ENCODE measurements at regions not wholly inside any gene's neighbourhood (a gene's known extent, or its start where the extent isn't known, plus 50 kb on each side); places are given as distances from the start of the nearest gene placed in this dataset.

- H3K9ac ChIP-seq (ENCODE audit: low read length), result no peak overlapping the region
- no peaks in the 10 kb centered on the region for H3K4me1 ChIP-seq (ENCODE audit: control insufficient read depth, low read depth, low read length)
- H2BK120ac ChIP-seq (ENCODE audit: low read depth, low read length), result no peak overlapping the region
- H3K27me3 ChIP-seq (ENCODE audit: insufficient read depth, low read length, poor library complexity), result no peaks in the 10 kb centered on the region
- no peak overlapping the region for H3K56ac ChIP-seq (ENCODE audit: low read length)
- DNase-seq, result peak; percentile 70
- no peak overlapping the region for H4K5ac ChIP-seq (ENCODE audit: low read length)
- no peak overlapping the region for H3K4me3 ChIP-seq (ENCODE audit: low read length)
- H2BK15ac ChIP-seq (replicated peaks; ENCODE audit: low read depth), result no peak overlapping the region
- no peak overlapping the region for H2AK5ac ChIP-seq (ENCODE audit: low read length)
- no peak overlapping the region for H3K27ac ChIP-seq (ENCODE audit: low read depth, low read length)
- no peak overlapping the region for H3K4ac ChIP-seq (ENCODE audit: low read depth, low read length)
- no peaks in the 10 kb centered on the region for H3K79me1 ChIP-seq (ENCODE audit: low read length)
- H3K79me2 ChIP-seq (ENCODE audit: control insufficient read depth, insufficient read depth, low read length), result no peaks in the 10 kb centered on the region
- H2BK5ac ChIP-seq (ENCODE audit: low read length), result no peak overlapping the region
- no peak overlapping the region for H3K18ac ChIP-seq (ENCODE audit: low read length)
- H3K4me2 ChIP-seq (ENCODE audit: low read length), result no peak overlapping the region
- no peaks in the 10 kb centered on the region for H3K36me3 ChIP-seq (ENCODE audit: control insufficient read depth, insufficient read depth, low read length)
- WGBS (ENCODE audit: extremely low coverage, insufficient coverage, low lambda C conversion rate), result no CpG with 5 or more reads among the region's 10 CpGs
- H3K23ac ChIP-seq (ENCODE audit: low read length), result no peak overlapping the region
- no peak overlapping the region for H4K8ac ChIP-seq (ENCODE audit: low read depth, low read length)
Measured at GRCh38 chr17:15023589-15024336, 241.4 kb downstream of the PMP22 start.

- Histone ChIP-seq H3K56ac (ENCODE audit: low read length) (no peak overlapping the region), H2BK120ac (ENCODE audit: low read depth, low read length) (no peak overlapping the region), H3K23ac (ENCODE audit: low read length) (no peak overlapping the region), H3K79me1 (ENCODE audit: low read length) (no peaks in the 10 kb centered on the region), H3K9ac (ENCODE audit: low read length) (no peak overlapping the region), H3K36me3 (ENCODE audit: control insufficient read depth, insufficient read depth, low read length) (no peaks in the 10 kb centered on the region), H3K27me3 (ENCODE audit: insufficient read depth, low read length, poor library complexity) (no peaks in the 10 kb centered on the region), H3K79me2 (ENCODE audit: control insufficient read depth, insufficient read depth, low read length) (no peaks in the 10 kb centered on the region), H3K4me2 (ENCODE audit: low read length) (no peak overlapping the region), H3K4me3 (ENCODE audit: low read length) (no peak overlapping the region), H3K4ac (ENCODE audit: low read depth, low read length) (no peak overlapping the region), H2BK5ac (ENCODE audit: low read length) (no peak overlapping the region), H3K18ac (ENCODE audit: low read length) (no peak overlapping the region), H2BK15ac (replicated peaks; ENCODE audit: low read depth) (no peak overlapping the region), H4K8ac (ENCODE audit: low read depth, low read length) (peak overlapping the region; percentile 40), H2AK5ac (ENCODE audit: low read length) (no peak overlapping the region), H4K5ac (ENCODE audit: low read length) (no peak overlapping the region), H3K4me1 (ENCODE audit: control insufficient read depth, low read depth, low read length) (no peaks in the 10 kb centered on the region), H3K27ac (ENCODE audit: low read depth, low read length) (no peak overlapping the region)
- WGBS (ENCODE audit: extremely low coverage, insufficient coverage, low lambda C conversion rate), result no CpG with 5 or more reads among the region's 3 CpGs
- DNase-seq, result no peak
Measured at GRCh38 chr17:15019158-15019557, 246.0 kb downstream of the PMP22 start.

GRCh38 chr17:15012351-15012980 is 252.7 kb downstream of the PMP22 start:
- H2AK5ac ChIP-seq (ENCODE audit: low read length), result no peak overlapping the region
- H3K4me3 ChIP-seq (ENCODE audit: low read length), result no peak overlapping the region
- no peak for DNase-seq
- H3K79me2 ChIP-seq (ENCODE audit: control insufficient read depth, insufficient read depth, low read length), result no peaks in the 10 kb centered on the region
- no peak overlapping the region for H2BK120ac ChIP-seq (ENCODE audit: low read depth, low read length)
- H3K56ac ChIP-seq (ENCODE audit: low read length), result no peak overlapping the region
- no peak overlapping the region for H4K5ac ChIP-seq (ENCODE audit: low read length)
- no peaks in the 10 kb centered on the region for H3K79me1 ChIP-seq (ENCODE audit: low read length)
- H3K27me3 ChIP-seq (ENCODE audit: insufficient read depth, low read length, poor library complexity), result no peaks in the 10 kb centered on the region
- H2BK5ac ChIP-seq (ENCODE audit: low read length), result no peak overlapping the region
- H3K27ac ChIP-seq (ENCODE audit: low read depth, low read length), result no peak overlapping the region
- H4K8ac ChIP-seq (ENCODE audit: low read depth, low read length), result no peak overlapping the region
- H2BK15ac ChIP-seq (replicated peaks; ENCODE audit: low read depth), result no peak overlapping the region
- H3K4me2 ChIP-seq (ENCODE audit: low read length), result no peak overlapping the region
- no peak overlapping the region for H3K9ac ChIP-seq (ENCODE audit: low read length)
- no peak overlapping the region for H3K23ac ChIP-seq (ENCODE audit: low read length)
- no peak overlapping the region for H3K4ac ChIP-seq (ENCODE audit: low read depth, low read length)
- no peaks in the 10 kb centered on the region for H3K36me3 ChIP-seq (ENCODE audit: control insufficient read depth, insufficient read depth, low read length)
- no CpG with 5 or more reads among the region's 6 CpGs for WGBS (ENCODE audit: extremely low coverage, insufficient coverage, low lambda C conversion rate)
- no peaks in the 10 kb centered on the region for H3K4me1 ChIP-seq (ENCODE audit: control insufficient read depth, low read depth, low read length)
- H3K18ac ChIP-seq (ENCODE audit: low read length), result no peak overlapping the region

- Histone ChIP-seq H3K79me1 (ENCODE audit: low read length) (no peaks in the 10 kb centered on the region), H2BK5ac (ENCODE audit: low read length) (no peak overlapping the region), H3K79me2 (ENCODE audit: control insufficient read depth, insufficient read depth, low read length) (no peaks in the 10 kb centered on the region), H3K4me1 (ENCODE audit: control insufficient read depth, low read depth, low read length) (no peaks in the 10 kb centered on the region), H2BK120ac (ENCODE audit: low read depth, low read length) (no peak overlapping the region), H3K23ac (ENCODE audit: low read length) (no peak overlapping the region), H3K9ac (ENCODE audit: low read length) (no peak overlapping the region), H3K4me2 (ENCODE audit: low read length) (no peak overlapping the region), H3K4ac (ENCODE audit: low read depth, low read length) (no peak overlapping the region), H3K56ac (ENCODE audit: low read length) (no peak overlapping the region), H4K8ac (ENCODE audit: low read depth, low read length) (no peak overlapping the region), H4K5ac (ENCODE audit: low read length) (no peak overlapping the region), H3K27ac (ENCODE audit: low read depth, low read length) (no peak overlapping the region), H3K18ac (ENCODE audit: low read length) (no peak overlapping the region), H2BK15ac (replicated peaks; ENCODE audit: low read depth) (no peak overlapping the region), H3K4me3 (ENCODE audit: low read length) (no peak overlapping the region), H2AK5ac (ENCODE audit: low read length) (no peak overlapping the region), H3K27me3 (ENCODE audit: insufficient read depth, low read length, poor library complexity) (no peaks in the 10 kb centered on the region), H3K36me3 (ENCODE audit: control insufficient read depth, insufficient read depth, low read length) (no peaks in the 10 kb centered on the region)
- no CpG with 5 or more reads among the region's 6 CpGs for WGBS (ENCODE audit: extremely low coverage, insufficient coverage, low lambda C conversion rate)
- no peak for DNase-seq
Measured at GRCh38 chr17:15009087-15009486, 256.0 kb downstream of the PMP22 start.

GRCh38 chr17:15007147-15007553 is 258.0 kb downstream of the PMP22 start:
- Histone ChIP-seq H2BK15ac (replicated peaks; ENCODE audit: low read depth) (no peak overlapping the region), H3K56ac (ENCODE audit: low read length) (no peak overlapping the region), H2BK120ac (ENCODE audit: low read depth, low read length) (no peak overlapping the region), H3K4me3 (ENCODE audit: low read length) (no peak overlapping the region), H3K18ac (ENCODE audit: low read length) (no peak overlapping the region), H2AK5ac (ENCODE audit: low read length) (no peak overlapping the region), H3K9ac (ENCODE audit: low read length) (no peak overlapping the region), H2BK5ac (ENCODE audit: low read length) (no peak overlapping the region), H3K4me2 (ENCODE audit: low read length) (no peak overlapping the region), H4K5ac (ENCODE audit: low read length) (no peak overlapping the region), H3K79me1 (ENCODE audit: low read length) (no peaks in the 10 kb centered on the region), H4K8ac (ENCODE audit: low read depth, low read length) (no peak overlapping the region), H3K36me3 (ENCODE audit: control insufficient read depth, insufficient read depth, low read length) (no peaks in the 10 kb centered on the region), H3K4me1 (ENCODE audit: control insufficient read depth, low read depth, low read length) (no peaks in the 10 kb centered on the region), H3K79me2 (ENCODE audit: control insufficient read depth, insufficient read depth, low read length) (no peaks in the 10 kb centered on the region), H3K23ac (ENCODE audit: low read length) (no peak overlapping the region), H3K27ac (ENCODE audit: low read depth, low read length) (no peak overlapping the region), H3K4ac (ENCODE audit: low read depth, low read length) (no peak overlapping the region), H3K27me3 (ENCODE audit: insufficient read depth, low read length, poor library complexity) (no peaks in the 10 kb centered on the region)
- no peak for DNase-seq
- no CpG with 5 or more reads among the region's 7 CpGs for WGBS (ENCODE audit: extremely low coverage, insufficient coverage, low lambda C conversion rate)

Data from mesendoderm (in vitro differentiated cells).